MM.1S (cell line): ENCODE measurements at regions not wholly inside any gene's neighbourhood (a gene's known extent, or its start where the extent isn't known, plus 50 kb on each side); places are given as distances from the start of the nearest gene placed in this dataset.

Experiments used
- DNase-seq: peaks from one replicate; pipeline ENCODE4 v3.0.0-alpha.2; 2015
- H2AFZ ChIP-seq: fragments of 300-600 bp; sonication (generic); 2 replicates; pipeline ENCODE4 v1.6.0; 2016; ENCODE audit warnings: antibody characterized with exemption, low read length
- H3F3A ChIP-seq: fragments of 300-600 bp; sonication (generic); 2 replicates; pipeline ENCODE4 v1.6.1; 2016; ENCODE audit warnings: mild to moderate bottlenecking, antibody characterized with exemption, low read length, moderate library complexity, mixed read lengths; ENCODE audit not compliant: insufficient read depth
- H3K27ac ChIP-seq: fragments of 300-600 bp; sonication (generic); 2 replicates; pipeline ENCODE4 v1.5.1; 2016; ENCODE audit warnings: mild to moderate bottlenecking, low read length
- H3K27me3 ChIP-seq: fragments of 300-600 bp; sonication (generic); replicated peaks from 2 replicates; pipeline ENCODE4 v1.6.0; 2016; ENCODE audit warnings: low read length; ENCODE audit not compliant: insufficient read depth
- H3K36me3 ChIP-seq: fragments of 300-600 bp; sonication (generic); replicated peaks from 2 replicates; pipeline ENCODE4 v1.6.1; 2016; ENCODE audit warnings: mild to moderate bottlenecking, low read length, mixed read lengths; ENCODE audit not compliant: insufficient read depth
- H3K4me1 ChIP-seq: fragments of 300-600 bp; sonication (generic); 2 replicates; pipeline ENCODE4 v1.6.1; 2016; ENCODE audit warnings: low read length, mixed read lengths
- H3K4me2 ChIP-seq: fragments of 300-600 bp; sonication (generic); 2 replicates; pipeline ENCODE4 v1.6.0; 2016; ENCODE audit warnings: low read depth, low read length
- H3K4me3 ChIP-seq: fragments of 300-600 bp; sonication (generic); 2 replicates; pipeline ENCODE4 v1.5.1; 2016; ENCODE audit warnings: low read length, mixed read lengths
- H3K79me2 ChIP-seq: fragments of 300-600 bp; sonication (generic); 2 replicates; pipeline ENCODE4 v1.6.1; 2016; ENCODE audit warnings: mixed run types, low read length, mixed read lengths
- H3K9ac ChIP-seq: fragments of 300-600 bp; sonication (generic); 2 replicates; pipeline ENCODE4 v1.6.1; 2016; ENCODE audit warnings: low read length, mixed read lengths
- H3K9me2 ChIP-seq: fragments of 300-600 bp; sonication (generic); replicated peaks from 2 replicates; pipeline ENCODE4 v1.6.1; 2016; ENCODE audit warnings: mild to moderate bottlenecking, low read length, mixed read lengths; ENCODE audit not compliant: insufficient read depth
- H3K9me3 ChIP-seq: fragments of 300-600 bp; sonication (generic); replicated peaks from 2 replicates; pipeline ENCODE4 v1.6.1; 2016; ENCODE audit warnings: mild to moderate bottlenecking, low read length, mixed read lengths; ENCODE audit not compliant: insufficient read depth
- H4K20me1 ChIP-seq: fragments of 300-600 bp; sonication (generic); 2 replicates; pipeline ENCODE4 v1.6.1; 2016; ENCODE audit warnings: mild to moderate bottlenecking, low read length, moderate library complexity, mixed read lengths; ENCODE audit not compliant: insufficient read depth
- EZH2 ChIP-seq: fragments of 300-600 bp; sonication (generic); optimal IDR thresholded peaks from 2 replicates; pipeline ENCODE3; 2017; ENCODE audit warnings: low read depth, mild to moderate bottlenecking, antibody characterized with exemption, low read length, mixed read lengths
- EZH2phosphoT487 ChIP-seq: fragments of 300-600 bp; sonication (generic); IDR thresholded peaks from 2 replicates; pipeline ENCODE4 v1.6.1; 2018; ENCODE audit warnings: antibody characterized with exemption, low read length
- TF ChIP-seq, protein P1 (sequence below): fragments of 300-600 bp; sonication (generic); IDR thresholded peaks from 2 replicates; pipeline ENCODE4 v1.5.1; 2016; ENCODE audit warnings: antibody characterized with exemption, low read length, mixed read lengths

DNA sequence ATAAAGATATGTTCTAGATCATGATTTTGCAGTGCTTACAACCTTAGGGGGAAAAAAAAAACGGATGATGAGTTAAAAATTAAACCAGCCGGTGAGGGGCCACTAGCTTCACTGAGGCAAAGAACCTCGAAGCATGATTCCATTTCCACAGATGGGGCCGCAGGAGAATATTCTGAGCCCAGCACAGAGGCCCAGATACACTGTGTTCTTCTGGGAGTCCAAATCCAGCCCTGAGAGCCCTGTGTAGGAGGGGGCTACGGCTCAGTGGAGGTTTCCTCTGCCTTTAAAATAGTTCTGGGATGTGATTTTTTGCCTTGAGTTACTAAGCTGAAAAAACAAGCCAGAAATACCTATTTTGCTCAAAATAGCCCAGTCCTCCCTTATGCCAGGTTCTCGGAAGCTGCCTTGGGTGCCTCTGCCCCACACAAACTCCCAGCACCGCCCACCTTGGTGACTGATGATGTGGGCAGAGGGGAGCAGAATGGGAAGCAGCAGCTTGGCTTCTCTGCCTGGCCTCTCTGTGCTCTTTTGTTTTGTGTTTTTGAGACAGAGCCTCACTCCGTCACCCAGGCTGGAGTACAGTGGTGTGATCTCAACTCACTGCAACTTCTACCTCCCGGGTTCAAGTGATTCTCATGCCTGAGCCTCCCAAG, 105.4 kb upstream of the BCL2L14 start:
- Histone ChIP-seq H2AFZ (no peak overlapping the region), H3K9me3 (no peaks in the 10 kb centered on the region), H3K9ac (no peak overlapping the region), H4K20me1 (no peaks in the 10 kb centered on the region), H3F3A (no peaks in the 10 kb centered on the region), H3K4me1 (no peaks in the 10 kb centered on the region), H3K9me2 (no peaks in the 10 kb centered on the region), H3K27me3 (no peaks in the 10 kb centered on the region), H3K36me3 (no peaks in the 10 kb centered on the region), H3K27ac (no peak overlapping the region), H3K4me2 (no peak overlapping the region), H3K79me2 (no peaks in the 10 kb centered on the region), H3K4me3 (no peak overlapping the region)
- TF ChIP-seq EZH2, result no peak
- no peak for TF ChIP-seq EZH2phosphoT487
- TF ChIP-seq, protein P1, sequence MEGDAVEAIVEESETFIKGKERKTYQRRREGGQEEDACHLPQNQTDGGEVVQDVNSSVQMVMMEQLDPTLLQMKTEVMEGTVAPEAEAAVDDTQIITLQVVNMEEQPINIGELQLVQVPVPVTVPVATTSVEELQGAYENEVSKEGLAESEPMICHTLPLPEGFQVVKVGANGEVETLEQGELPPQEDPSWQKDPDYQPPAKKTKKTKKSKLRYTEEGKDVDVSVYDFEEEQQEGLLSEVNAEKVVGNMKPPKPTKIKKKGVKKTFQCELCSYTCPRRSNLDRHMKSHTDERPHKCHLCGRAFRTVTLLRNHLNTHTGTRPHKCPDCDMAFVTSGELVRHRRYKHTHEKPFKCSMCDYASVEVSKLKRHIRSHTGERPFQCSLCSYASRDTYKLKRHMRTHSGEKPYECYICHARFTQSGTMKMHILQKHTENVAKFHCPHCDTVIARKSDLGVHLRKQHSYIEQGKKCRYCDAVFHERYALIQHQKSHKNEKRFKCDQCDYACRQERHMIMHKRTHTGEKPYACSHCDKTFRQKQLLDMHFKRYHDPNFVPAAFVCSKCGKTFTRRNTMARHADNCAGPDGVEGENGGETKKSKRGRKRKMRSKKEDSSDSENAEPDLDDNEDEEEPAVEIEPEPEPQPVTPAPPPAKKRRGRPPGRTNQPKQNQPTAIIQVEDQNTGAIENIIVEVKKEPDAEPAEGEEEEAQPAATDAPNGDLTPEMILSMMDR, result no peak
- DNase-seq, result no peak

DNA sequence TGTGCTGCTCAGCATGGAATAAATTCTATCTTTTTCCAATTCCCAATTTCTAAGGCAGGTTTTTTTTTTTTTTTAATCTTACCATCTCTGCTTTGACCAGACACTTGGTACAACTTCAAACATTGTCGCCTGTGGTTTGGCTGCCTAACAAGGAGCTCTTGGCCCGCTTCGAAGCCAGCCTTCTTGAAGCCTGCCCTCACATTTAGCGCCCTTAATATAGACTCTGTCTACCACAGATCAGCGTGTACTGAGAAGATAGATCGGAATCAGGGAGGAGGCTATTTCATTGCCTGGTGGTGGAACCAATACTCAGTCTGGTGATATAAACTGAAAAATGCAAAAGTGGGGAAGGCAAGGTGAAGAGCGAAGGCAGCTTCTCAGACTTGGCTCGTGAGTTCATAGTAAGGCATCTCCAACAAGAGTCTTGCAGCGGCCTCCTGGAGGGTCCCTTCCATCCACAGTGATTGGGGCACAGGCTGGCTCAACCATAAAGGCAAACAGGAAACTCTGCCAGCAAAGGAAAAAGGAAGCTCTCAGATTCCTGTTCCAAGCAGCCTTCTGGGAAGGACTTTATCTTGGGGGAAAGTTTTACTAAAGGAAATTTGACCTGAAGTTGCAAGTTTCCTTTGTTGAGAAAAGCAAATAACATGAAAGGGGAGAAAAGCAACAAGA, 103.2 kb upstream of the BCL2L14 start:
- Histone ChIP-seq H3K4me3 (no peak overlapping the region), H3K79me2 (no peaks in the 10 kb centered on the region), H3K9me2 (no peaks in the 10 kb centered on the region), H3F3A (no peaks in the 10 kb centered on the region), H2AFZ (no peak overlapping the region), H4K20me1 (no peaks in the 10 kb centered on the region), H3K9ac (no peak overlapping the region), H3K4me2 (no peak overlapping the region), H3K9me3 (no peaks in the 10 kb centered on the region), H3K27ac (no peak overlapping the region), H3K4me1 (no peaks in the 10 kb centered on the region), H3K36me3 (no peaks in the 10 kb centered on the region), H3K27me3 (no peaks in the 10 kb centered on the region)
- TF ChIP-seq, protein P1, result no peak
- TF ChIP-seq EZH2phosphoT487 (no peak), EZH2 (no peak)
- DNase-seq, result no peak

DNA sequence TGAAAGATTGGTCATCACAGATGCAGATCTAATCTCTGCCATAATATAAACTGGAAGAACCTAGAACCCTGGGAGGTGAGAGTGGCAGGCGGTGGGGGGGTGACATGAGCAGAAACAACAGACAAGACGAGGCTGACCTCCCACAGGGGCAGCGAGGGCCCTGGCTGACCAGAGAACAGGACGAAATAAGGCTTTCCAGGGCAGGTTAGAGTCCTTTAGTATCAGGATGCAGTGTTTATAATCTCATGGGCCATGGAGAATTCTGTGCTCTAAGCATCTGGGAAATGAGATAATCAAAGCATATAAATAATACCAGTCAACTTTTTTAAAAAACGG, 102.7 kb upstream of the BCL2L14 start:
- Histone ChIP-seq H2AFZ (no peak overlapping the region), H3K4me2 (no peak overlapping the region), H3K79me2 (no peaks in the 10 kb centered on the region), H4K20me1 (no peaks in the 10 kb centered on the region), H3K9me3 (no peaks in the 10 kb centered on the region), H3K9me2 (no peaks in the 10 kb centered on the region), H3K9ac (no peak overlapping the region), H3K4me3 (no peak overlapping the region), H3F3A (no peaks in the 10 kb centered on the region), H3K36me3 (no peaks in the 10 kb centered on the region), H3K27ac (no peak overlapping the region), H3K27me3 (no peaks in the 10 kb centered on the region), H3K4me1 (no peaks in the 10 kb centered on the region)
- DNase-seq, result no peak
- TF ChIP-seq EZH2 (no peak), EZH2phosphoT487 (no peak)
- TF ChIP-seq, protein P1, result no peak
